ENCODE measurements at regions not wholly inside any gene's neighbourhood (a gene's known extent, or its start where the extent isn't known, plus 50 kb on each side); places are given as distances from the start of the nearest gene placed in this dataset.
"Not testable (repeated sequence)": the region's sequence is repeated elsewhere in the genome, so short reads cannot be mapped to it uniquely, and the experiment has no call there.

DNA sequence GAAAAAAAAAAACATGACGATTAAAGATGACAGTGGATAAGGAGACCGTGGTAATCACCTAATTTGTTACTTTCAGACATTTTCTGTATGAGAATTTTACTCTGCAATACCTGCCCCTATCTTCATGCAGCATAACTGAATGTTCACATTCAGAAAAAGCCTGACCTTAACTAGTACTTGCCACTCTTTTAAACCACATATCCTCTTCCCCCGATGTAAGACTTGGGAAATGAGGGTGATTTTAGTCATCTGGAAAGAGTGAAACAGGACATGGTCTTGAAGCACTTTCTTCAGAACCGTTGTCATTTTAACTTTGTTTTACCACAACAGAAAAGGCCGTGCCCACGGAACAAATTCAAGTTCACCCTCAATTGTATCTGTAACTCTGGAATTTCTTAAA is 318.5 kb downstream of the BCL2L11 start:
- not testable (repeated sequence) for H3K4me3 ChIP-seq (ENCODE audit: low read length); H3K4me1 ChIP-seq (ENCODE audit: control insufficient read depth, insufficient read depth, low read length); H3K36me3 ChIP-seq (ENCODE audit: control insufficient read depth, insufficient read depth, low read length); H3K9me3 ChIP-seq (ENCODE audit: control insufficient read depth, low read depth, low read length); H3K27ac ChIP-seq (ENCODE audit: low read length); H3K27me3 ChIP-seq (ENCODE audit: control insufficient read depth, insufficient read depth, low read length); DNase-seq
- WGBS (ENCODE audit: insufficient coverage, low lambda C conversion rate): no CpG with 5 or more reads among the region's 6 CpGs

DNA sequence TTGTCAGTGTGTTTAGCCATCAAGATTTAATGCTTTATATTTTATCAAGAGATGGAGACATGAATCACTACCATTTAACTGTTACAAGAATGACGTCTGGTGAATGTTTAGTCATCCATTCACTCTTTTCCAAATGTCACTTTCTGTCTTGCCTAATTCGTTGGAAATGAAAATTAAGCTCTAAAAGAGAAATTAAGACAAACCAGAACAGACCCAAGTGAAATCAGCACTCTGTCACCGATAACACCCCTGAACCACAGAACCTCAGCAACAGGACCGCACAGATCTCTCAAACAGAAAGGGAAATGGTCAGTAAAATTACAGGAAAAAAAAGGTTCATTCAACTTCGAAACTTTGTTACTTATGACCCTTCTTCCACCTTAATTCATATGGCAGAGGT is 320.9 kb downstream of the BCL2L11 start:
- H3K4me3 ChIP-seq (ENCODE audit: low read length); H3K27ac ChIP-seq (ENCODE audit: low read length); DNase-seq; H3K27me3 ChIP-seq (ENCODE audit: control insufficient read depth, insufficient read depth, low read length); H3K36me3 ChIP-seq (ENCODE audit: control insufficient read depth, insufficient read depth, low read length); H3K4me1 ChIP-seq (ENCODE audit: control insufficient read depth, insufficient read depth, low read length); H3K9me3 ChIP-seq (ENCODE audit: control insufficient read depth, low read depth, low read length): not testable (repeated sequence)
- no CpG with 5 or more reads among the region's 5 CpGs for WGBS (ENCODE audit: insufficient coverage, low lambda C conversion rate)

DNA sequence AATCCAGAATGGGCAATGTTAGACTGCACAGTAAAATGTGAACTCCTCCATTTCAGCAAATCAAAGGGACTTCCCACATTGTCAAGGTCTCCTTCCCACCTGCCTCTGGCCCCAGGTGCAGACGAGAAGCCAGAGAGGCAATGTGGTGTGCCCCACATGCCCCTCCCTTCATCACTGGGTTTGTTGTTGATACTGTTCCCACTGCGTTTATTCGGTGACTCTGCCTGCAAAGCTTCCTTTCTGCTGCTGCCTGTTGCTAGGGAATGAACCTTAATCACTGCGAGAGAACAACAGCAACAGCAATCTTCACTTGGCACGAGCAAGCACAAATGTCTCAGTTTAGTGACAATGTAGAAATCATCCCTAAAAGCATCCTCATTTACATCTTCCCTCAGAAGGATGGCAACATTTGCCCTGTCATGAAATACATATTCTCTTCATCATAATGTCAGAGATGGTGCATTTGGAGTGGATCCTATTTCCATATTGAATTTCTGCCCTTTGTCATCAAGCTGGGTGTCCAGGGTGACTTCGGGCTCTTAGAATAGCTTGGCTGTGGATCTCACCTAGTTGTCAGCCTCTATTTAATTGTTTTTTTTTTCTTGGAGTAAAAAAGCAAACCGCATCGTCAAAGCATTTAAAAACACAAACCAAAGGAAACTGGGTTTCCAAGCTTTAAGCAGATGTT is 322.2 kb downstream of the BCL2L11 start:
- not testable (repeated sequence) for H3K4me1 ChIP-seq (ENCODE audit: control insufficient read depth, insufficient read depth, low read length); DNase-seq; H3K27ac ChIP-seq (ENCODE audit: low read length); H3K27me3 ChIP-seq (ENCODE audit: control insufficient read depth, insufficient read depth, low read length); H3K4me3 ChIP-seq (ENCODE audit: low read length); H3K9me3 ChIP-seq (ENCODE audit: control insufficient read depth, low read depth, low read length); H3K36me3 ChIP-seq (ENCODE audit: control insufficient read depth, insufficient read depth, low read length)
- no CpG with 5 or more reads among the region's 8 CpGs for WGBS (ENCODE audit: insufficient coverage, low lambda C conversion rate)

DNA sequence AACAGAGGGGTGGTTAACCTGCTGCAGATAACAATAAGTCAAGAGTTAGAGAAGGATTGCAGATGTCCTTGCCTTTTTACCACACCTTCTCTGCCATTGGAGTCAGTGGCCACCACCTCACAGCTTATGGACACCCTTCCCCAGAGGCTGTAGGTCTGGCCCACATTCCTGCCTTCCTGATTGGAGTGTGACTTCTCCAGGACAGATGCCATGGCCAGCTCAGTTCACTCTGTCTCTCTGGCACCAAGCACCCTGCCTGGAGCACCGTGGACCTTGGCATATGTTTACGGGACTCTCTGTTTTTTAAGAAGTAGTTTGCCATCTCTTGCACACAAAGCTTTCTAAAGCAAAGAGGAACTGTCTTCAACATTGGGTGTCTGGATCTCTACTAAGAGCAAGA is 323.8 kb downstream of the BCL2L11 start:
- WGBS (ENCODE audit: insufficient coverage, low lambda C conversion rate): no CpG with 5 or more reads among the region's 2 CpGs
- H3K36me3 ChIP-seq (ENCODE audit: control insufficient read depth, insufficient read depth, low read length); DNase-seq: not testable (repeated sequence)

DNA sequence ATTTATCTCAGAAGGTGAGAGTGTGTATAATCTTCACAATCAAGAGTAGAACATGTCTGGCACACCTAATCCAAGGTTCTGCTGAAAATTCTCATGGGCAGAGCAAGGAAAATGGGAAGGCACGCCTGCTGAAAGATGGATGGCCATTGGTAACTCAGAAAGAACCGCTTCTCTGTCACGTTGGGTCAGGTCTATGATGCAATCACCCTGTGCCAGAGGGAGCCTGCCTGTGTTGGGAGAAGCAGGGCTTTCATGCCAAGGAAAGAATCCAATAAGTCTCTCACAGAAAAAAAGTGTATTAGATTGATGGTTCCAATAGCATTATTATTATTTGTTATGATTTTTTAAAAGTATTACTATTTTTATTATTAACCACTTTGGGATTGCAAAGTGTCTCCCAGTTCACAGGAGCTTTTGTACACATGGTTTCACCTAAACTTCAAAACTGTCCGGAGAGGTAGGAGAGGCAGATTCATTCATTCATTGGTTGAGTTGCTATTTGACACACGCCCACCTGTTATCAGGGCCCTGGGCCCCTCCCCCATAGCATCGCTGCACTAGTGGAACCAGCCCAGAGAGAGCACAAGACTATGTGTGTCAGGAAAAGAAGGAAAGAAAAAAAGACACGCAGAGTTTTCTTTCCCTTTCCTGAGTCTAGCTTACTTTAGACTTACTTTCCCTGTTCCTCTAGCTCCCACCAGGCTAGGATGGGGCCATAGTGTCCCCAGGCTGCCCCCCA is 324.6 kb downstream of the BCL2L11 start:
- not testable (repeated sequence) for H3K4me3 ChIP-seq (ENCODE audit: low read length); H3K4me1 ChIP-seq (ENCODE audit: control insufficient read depth, insufficient read depth, low read length); DNase-seq; H3K9me3 ChIP-seq (ENCODE audit: control insufficient read depth, low read depth, low read length); H3K27me3 ChIP-seq (ENCODE audit: control insufficient read depth, insufficient read depth, low read length); H3K36me3 ChIP-seq (ENCODE audit: control insufficient read depth, insufficient read depth, low read length); H3K27ac ChIP-seq (ENCODE audit: low read length)
- no CpG with 5 or more reads among the region's 7 CpGs for WGBS (ENCODE audit: insufficient coverage, low lambda C conversion rate)

More for the DNA sequence above, 323.8 kb downstream of the BCL2L11 start:
- not testable (repeated sequence) for H3K9me3 ChIP-seq (ENCODE audit: control insufficient read depth, low read depth, low read length); H3K27me3 ChIP-seq (ENCODE audit: control insufficient read depth, insufficient read depth, low read length); H3K27ac ChIP-seq (ENCODE audit: low read length); H3K4me1 ChIP-seq (ENCODE audit: control insufficient read depth, insufficient read depth, low read length); H3K4me3 ChIP-seq (ENCODE audit: low read length)

DNA sequence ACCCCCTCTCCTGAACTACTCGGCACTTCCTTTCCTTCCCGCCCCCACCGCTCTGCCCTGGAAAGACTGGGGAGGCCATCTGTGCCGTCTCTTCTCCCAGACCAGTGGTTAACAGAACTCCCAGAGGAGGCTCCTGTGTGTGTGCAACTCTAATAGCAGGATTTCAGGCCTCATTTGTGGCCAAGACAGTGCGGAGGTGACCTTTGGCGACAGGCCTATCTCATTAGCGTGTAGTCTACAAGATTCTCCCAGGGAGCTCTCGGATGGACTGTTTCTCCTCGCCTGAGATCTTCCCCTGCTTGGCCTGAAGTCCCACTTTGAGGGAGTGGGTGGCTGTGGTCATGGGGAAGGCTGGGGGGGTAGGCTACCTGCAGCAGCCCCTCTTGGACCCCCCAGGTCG is 325.2 kb downstream of the BCL2L11 start:
- not testable (repeated sequence) for H3K4me3 ChIP-seq (ENCODE audit: low read length); H3K4me1 ChIP-seq (ENCODE audit: control insufficient read depth, insufficient read depth, low read length); H3K9me3 ChIP-seq (ENCODE audit: control insufficient read depth, low read depth, low read length); DNase-seq; H3K36me3 ChIP-seq (ENCODE audit: control insufficient read depth, insufficient read depth, low read length); H3K27me3 ChIP-seq (ENCODE audit: control insufficient read depth, insufficient read depth, low read length); H3K27ac ChIP-seq (ENCODE audit: low read length)
- WGBS (ENCODE audit: insufficient coverage, low lambda C conversion rate): no CpG with 5 or more reads among the region's 10 CpGs

DNA sequence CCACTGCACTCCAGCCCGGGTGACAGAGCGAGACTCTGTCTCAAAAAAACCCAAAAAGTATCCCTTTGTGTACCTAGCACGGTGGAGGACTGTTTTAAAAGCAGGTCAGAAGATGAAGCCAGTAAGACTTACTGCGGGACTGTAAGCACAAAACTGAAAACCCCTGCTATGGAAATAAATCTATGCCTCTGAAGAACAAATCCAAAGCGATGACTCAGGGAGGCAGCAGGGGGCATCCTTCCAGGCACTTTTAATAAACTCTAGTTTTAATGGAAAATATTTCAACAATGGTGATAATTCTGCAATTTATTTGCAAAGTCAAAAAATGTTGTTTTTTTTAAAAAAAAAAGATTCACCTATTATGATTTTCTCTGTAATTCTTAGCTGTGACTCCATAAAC is 326.8 kb downstream of the BCL2L11 start:
- not testable (repeated sequence) for H3K27ac ChIP-seq (ENCODE audit: low read length); H3K4me3 ChIP-seq (ENCODE audit: low read length); H3K9me3 ChIP-seq (ENCODE audit: control insufficient read depth, low read depth, low read length); H3K27me3 ChIP-seq (ENCODE audit: control insufficient read depth, insufficient read depth, low read length); DNase-seq; H3K4me1 ChIP-seq (ENCODE audit: control insufficient read depth, insufficient read depth, low read length); H3K36me3 ChIP-seq (ENCODE audit: control insufficient read depth, insufficient read depth, low read length)
- no CpG with 5 or more reads among the region's 5 CpGs for WGBS (ENCODE audit: insufficient coverage, low lambda C conversion rate)

DNA sequence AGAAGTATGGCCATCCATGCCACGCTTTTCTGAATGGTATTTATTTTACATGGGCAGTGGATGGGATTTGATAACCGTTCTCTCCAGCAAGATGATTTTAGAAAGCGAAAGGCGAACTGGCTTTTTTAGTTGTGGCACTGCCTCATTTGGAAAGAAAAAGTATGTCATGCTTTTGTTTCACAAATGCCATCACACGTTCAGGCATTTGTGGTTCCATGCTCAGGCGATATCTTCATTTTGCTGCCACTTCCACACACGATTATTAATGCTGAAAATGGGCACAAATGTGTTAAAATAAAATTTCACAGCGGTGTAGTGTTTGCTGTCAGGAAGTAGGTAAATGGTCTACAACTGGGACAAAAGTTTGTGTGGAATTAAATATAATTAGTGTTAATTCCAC is 328.1 kb downstream of the BCL2L11 start:
- not testable (repeated sequence) for H3K9me3 ChIP-seq (ENCODE audit: control insufficient read depth, low read depth, low read length); H3K36me3 ChIP-seq (ENCODE audit: control insufficient read depth, insufficient read depth, low read length); H3K4me1 ChIP-seq (ENCODE audit: control insufficient read depth, insufficient read depth, low read length); H3K27ac ChIP-seq (ENCODE audit: low read length); DNase-seq; H3K27me3 ChIP-seq (ENCODE audit: control insufficient read depth, insufficient read depth, low read length); H3K4me3 ChIP-seq (ENCODE audit: low read length)
- no CpG with 5 or more reads among the region's 8 CpGs for WGBS (ENCODE audit: insufficient coverage, low lambda C conversion rate)

DNA sequence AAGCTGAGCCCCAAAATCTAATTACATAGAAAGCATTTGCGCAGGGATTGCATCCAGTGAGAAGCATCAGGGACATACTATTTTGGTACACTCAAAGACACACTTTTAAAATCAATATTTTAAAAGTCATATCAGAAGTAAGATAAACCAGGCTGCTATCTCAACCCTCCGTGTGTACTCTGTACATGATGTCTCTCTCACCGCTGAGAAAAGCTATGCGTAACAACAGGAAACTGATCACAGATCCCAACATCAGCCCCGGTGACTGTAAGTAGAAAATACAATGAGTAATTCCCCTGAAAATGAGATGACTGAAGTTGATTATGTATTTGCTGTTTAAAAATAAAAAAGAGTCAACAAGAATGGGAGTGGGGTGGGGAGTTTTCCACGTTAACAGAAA is 329.8 kb downstream of the BCL2L11 start:
- not testable (repeated sequence) for H3K27ac ChIP-seq (ENCODE audit: low read length); H3K27me3 ChIP-seq (ENCODE audit: control insufficient read depth, insufficient read depth, low read length); H3K4me1 ChIP-seq (ENCODE audit: control insufficient read depth, insufficient read depth, low read length); DNase-seq; H3K4me3 ChIP-seq (ENCODE audit: low read length); H3K9me3 ChIP-seq (ENCODE audit: control insufficient read depth, low read depth, low read length); H3K36me3 ChIP-seq (ENCODE audit: control insufficient read depth, insufficient read depth, low read length)
- WGBS (ENCODE audit: insufficient coverage, low lambda C conversion rate): no CpG with 5 or more reads among the region's 6 CpGs

DNA sequence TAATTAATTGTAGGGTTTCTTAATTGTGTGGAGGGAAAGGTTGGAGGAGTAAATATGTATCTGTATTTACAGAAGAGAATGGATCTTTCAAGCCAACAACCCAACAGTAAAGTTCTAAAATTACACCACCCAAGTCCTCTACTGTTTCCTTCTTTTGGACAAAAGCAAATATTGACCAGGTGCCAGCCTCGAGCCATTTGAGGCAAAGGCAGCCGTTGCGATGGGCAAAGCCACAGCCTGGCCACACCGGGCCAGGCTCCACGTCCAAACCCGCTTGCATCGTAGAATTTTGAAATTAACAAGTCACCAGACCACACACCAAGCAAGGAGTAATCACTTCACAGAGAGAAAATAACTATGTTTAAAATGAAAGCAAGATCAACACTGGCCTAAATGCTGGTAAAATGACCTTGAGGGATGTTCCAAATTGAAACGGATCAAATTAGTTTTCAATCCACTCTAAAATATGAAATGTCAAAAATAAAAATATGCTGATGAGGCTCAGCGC is 331.0 kb downstream of the BCL2L11 start:
- not testable (repeated sequence) for DNase-seq
- no CpG with 5 or more reads among the region's 9 CpGs for WGBS (ENCODE audit: insufficient coverage, low lambda C conversion rate)

DNA sequence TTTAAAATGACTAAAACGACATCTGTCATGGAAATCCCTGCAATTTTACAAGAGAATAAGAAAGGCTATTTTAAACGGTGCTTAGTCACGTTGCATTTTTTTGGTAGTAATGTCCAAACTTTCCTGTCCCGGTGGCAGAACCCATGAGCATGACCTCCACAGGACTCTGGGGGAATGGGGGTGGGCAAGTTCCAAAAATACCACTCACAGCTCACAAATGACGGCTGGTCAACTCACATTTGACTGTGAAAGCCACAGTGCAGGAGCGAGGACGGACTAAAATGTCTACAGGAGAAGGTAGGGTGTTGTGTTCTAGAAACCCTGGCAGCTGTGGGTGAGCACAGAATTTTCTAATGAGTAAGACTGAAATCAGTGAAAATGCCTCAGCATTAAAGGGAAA is 331.5 kb downstream of the BCL2L11 start:
- WGBS (ENCODE audit: insufficient coverage, low lambda C conversion rate): no CpG with 5 or more reads among the region's 7 CpGs
- not testable (repeated sequence) for H3K36me3 ChIP-seq (ENCODE audit: control insufficient read depth, insufficient read depth, low read length); H3K4me1 ChIP-seq (ENCODE audit: control insufficient read depth, insufficient read depth, low read length); DNase-seq; H3K9me3 ChIP-seq (ENCODE audit: control insufficient read depth, low read depth, low read length); H3K4me3 ChIP-seq (ENCODE audit: low read length); H3K27me3 ChIP-seq (ENCODE audit: control insufficient read depth, insufficient read depth, low read length); H3K27ac ChIP-seq (ENCODE audit: low read length)

More for the DNA sequence above, 331.0 kb downstream of the BCL2L11 start:
- not testable (repeated sequence) for H3K4me1 ChIP-seq (ENCODE audit: control insufficient read depth, insufficient read depth, low read length); H3K9me3 ChIP-seq (ENCODE audit: control insufficient read depth, low read depth, low read length); H3K27me3 ChIP-seq (ENCODE audit: control insufficient read depth, insufficient read depth, low read length); H3K4me3 ChIP-seq (ENCODE audit: low read length); H3K36me3 ChIP-seq (ENCODE audit: control insufficient read depth, insufficient read depth, low read length); H3K27ac ChIP-seq (ENCODE audit: low read length)
